ENCODE measurements at regions not wholly inside any gene's neighbourhood (a gene's known extent, or its start where the extent isn't known, plus 50 kb on each side); places are given as distances from the start of the nearest gene placed in this dataset.

GRCh38 chr16:74100395-74101326, 196.0 kb upstream of the PSMD7 start:
- DNase-seq (ENCODE audit: low spot score), result no peak

GRCh38 chr16:74099530-74099929, 197.1 kb upstream of the PSMD7 start:
- no peak for DNase-seq (ENCODE audit: low spot score)

DNA sequence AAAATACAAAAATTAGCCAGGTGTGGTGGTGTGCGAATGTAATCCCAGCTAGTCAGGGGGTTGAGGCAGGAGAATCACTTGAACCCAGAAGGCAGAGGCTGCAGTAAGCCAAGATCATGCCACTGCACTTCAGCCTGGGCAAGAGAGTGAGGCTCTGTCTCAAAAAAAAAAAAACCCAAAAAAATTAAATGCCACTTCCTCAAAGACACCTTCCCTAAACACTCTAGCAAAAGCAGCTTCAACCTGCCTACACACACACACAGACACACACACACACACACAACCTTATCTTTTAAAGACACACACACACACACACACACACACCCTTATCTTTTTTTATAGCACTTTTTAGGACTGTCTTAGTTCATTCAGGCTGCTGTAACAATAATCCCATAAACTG, 201.7 kb upstream of the PSMD7 start:
- no peak for DNase-seq (ENCODE audit: low spot score)

- no peak for DNase-seq (ENCODE audit: low spot score)
Observed at GRCh38 chr16:74094514-74094913, 202.1 kb upstream of the PSMD7 start.

DNA sequence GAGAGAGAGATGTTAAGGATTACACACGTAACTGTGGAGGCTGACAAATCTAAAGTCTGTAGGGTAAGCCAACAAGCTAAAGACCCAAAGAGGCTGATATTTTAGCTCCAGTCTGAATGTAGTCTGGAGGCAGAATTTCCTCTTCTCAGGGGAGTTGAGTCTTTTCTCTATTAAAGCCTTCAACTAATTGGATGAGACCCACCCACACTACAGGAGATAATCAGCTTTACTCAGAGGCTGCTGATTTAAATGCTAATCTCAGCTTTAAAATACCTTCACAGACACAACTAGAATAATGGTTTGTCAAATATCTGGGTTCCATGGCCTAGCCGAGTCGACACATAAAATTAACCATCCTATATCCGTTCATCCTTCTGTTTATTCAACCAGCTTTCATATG, 204.3 kb upstream of the PSMD7 start:
- DNase-seq (ENCODE audit: low spot score), result no peak

GRCh38 chr16:74090871-74091270, 205.7 kb upstream of the PSMD7 start:
- no peak for DNase-seq (ENCODE audit: low spot score)

DNA sequence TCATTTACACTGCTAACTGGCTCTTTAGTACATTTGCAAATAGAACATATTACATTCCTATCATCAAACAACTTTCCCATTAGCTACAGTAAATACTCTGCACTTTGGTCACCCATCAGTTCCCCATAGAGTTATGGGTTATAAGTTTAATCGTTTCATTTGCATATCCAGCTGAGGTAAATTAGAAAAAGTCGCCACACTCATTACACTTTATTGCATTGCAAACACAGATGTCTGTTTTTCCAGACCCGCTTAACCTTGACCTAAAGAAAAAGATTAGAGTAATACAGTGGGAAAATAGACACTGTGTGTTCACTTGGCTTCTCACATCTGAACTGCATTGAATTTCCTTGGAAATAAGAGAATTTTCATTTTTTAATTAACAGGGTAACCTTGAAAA, 213.1 kb upstream of the PSMD7 start:
- no peak for DNase-seq (ENCODE audit: low spot score)

- no peak for DNase-seq (ENCODE audit: low spot score)
Observed at GRCh38 chr16:74080311-74080710, 216.3 kb upstream of the PSMD7 start.

DNA sequence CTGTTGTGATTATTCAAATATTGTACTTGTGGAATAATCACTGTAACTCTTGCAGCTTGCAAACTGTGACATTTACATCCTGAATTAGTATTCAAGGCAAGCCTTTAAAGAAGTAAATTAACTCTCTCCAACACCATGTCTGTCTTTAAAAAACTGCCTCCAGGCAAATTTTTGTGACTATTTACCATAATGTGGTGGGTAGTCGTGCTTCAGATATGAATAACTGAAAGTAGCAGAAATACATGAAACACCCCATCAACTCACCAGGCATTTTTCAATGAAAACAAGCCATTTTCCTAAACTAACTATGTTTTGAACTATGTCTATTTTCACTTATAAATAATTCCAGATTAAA, 217.4 kb upstream of the PSMD7 start:
- DNase-seq (ENCODE audit: low spot score), result no peak

- DNase-seq (ENCODE audit: low spot score), result no peak
Observed at GRCh38 chr16:74078511-74079231, 217.9 kb upstream of the PSMD7 start.

GRCh38 chr16:74076568-74076967, 220.0 kb upstream of the PSMD7 start:
- DNase-seq (ENCODE audit: low spot score), result no peak

- no peak for DNase-seq (ENCODE audit: low spot score)
Observed at GRCh38 chr16:74075393-74075792, 221.2 kb upstream of the PSMD7 start.

GRCh38 chr16:74073456-74073855, 223.2 kb upstream of the PSMD7 start:
- no peak for DNase-seq (ENCODE audit: low spot score)

DNA sequence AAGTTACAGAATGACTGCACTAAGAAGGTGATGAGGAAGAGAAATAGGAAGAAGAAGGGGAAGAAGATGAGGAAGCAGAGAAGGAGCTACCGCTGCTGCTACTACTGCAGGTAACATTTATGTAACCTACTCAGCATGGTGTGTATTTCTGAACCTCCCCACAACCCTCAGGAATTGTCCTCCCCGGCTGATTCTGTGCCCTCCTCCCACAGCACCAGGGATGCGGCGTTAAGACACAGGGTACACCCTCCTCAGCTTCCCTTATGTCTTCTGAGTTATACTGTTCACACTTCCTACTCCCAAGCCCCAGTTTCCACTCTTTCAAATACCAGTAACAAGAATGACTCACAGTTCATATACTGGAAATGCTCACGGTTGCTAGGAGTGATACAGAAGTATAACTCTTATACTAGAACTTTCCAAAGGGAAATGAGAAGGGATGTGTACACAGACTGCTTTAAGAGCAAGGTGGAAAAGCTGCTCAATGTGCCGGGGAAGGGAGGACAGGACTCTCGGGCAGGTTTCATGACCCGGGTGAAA, 224.5 kb upstream of the PSMD7 start:
- DNase-seq (ENCODE audit: low spot score), result no peak

DNA sequence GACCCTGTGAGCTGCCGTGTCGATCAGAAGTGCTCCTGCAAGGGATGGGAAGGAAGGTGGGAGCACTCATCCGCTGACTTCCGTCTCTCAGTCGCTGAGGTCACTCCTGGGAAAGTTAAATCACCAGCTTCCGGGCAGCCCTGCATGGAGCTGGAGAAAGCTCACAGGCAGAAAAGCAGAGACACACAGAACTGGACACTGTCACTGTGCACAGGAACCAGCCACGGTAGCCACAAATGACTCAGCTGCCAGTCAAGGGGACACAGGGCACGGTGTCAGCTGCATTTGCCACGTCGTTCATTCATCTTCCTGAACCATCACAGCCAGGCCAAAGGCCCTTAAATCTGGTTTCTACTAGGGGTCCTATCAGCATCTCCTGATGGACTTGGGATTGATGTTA, 226.4 kb upstream of the PSMD7 start:
- DNase-seq (ENCODE audit: low spot score), result no peak

- DNase-seq (ENCODE audit: low spot score), result no peak
Observed at GRCh38 chr16:74064120-74064735, 232.4 kb upstream of the PSMD7 start.

DNA sequence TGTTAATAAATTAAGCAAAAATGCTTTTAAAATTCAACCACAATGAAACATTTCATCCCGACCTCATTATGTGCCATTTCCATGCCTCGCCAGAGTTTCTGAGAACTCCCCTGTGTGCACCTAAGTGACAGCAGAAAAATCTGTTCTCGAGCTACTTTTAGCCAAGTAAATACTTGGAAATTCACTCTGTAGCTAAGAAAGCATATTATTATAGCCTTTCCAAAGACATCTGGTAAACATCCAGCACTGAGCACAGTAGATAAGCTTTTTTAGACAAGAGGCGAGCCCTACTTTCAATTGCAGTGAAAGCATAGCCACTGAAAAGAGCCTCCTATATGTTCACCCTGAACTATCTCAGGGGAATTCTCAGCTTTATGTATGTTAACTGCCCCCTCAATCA, 242.8 kb upstream of the PSMD7 start:
- DNase-seq (ENCODE audit: low spot score), result no peak

DNA sequence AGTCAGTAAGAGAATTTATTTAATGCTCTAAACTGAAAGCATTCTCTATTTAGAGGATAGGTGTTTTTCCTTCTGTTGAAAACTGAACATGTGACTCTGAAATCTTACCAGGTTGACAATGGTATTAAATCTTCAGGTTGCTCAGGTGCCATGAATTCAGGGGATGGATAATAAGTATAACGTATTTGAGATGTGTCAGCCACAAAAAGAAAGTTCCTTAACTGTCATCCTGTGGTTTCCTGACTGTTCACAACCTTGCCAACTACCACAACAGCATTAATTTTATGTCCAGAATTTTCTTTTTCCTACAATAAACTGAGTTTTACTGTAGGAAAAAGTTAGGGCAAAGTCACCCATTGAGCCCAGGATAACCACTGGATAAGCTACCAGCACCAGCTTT, 243.3 kb upstream of the PSMD7 start:
- DNase-seq (ENCODE audit: low spot score), result no peak

DNA sequence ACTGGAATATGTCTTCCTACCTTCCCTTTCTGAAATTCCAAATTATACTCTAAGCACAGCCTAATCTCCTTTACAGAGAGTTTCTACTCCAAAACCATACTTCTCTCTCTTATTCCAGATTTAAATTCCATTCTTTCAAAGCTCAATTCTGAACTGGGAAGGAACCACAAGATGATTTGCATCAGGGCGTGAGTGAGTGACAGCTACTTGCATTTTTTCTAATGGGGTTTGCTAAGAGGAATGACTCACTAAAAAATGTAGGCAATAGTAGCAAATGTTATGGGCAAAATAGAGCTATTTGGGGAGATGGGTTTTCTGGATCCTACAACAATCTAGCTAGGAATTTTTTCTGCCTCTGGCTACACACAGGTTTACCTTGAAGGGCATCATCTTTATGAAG, 244.6 kb upstream of the PSMD7 start:
- DNase-seq (ENCODE audit: low spot score), result no peak

DNA sequence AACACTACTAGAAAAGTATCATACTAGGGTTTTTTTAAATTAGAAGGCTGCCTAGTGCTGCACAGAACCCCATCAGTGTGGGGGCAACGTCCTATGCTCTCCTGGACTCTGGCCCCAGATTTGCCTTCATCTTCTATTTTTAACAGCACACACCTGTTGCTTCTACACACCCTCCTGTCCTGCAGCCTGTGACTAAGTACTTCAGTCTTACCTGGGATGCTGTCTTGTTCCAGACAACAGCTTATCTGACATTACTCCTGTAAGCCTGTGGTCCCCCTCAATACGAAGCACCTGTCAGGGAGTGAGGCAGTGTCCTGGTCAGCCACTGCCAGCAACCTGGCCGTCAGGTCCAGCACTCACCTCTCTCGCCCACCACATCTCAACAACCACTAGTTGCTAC, 247.6 kb upstream of the PSMD7 start:
- no peak for DNase-seq (ENCODE audit: low spot score)

DNA sequence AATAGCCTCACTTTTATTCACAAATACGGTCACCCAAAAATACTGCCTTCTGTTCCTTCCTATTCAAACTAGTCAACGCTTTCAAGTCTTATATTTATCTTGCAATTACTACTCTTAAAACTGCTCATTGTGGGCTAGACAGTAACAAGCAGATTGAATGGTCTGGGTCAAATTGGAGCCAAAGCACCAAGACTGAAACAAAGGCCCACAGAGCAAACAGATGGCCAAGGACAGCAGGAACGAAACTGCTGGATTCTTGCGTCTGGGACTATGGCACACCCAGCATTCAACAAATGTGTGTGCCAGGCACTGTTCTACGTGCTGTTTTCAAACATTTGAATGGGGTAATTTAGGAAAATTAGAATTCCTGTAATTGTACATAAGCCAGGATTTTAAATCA, 250.1 kb upstream of the PSMD7 start:
- DNase-seq (ENCODE audit: low spot score), result no peak

DNA sequence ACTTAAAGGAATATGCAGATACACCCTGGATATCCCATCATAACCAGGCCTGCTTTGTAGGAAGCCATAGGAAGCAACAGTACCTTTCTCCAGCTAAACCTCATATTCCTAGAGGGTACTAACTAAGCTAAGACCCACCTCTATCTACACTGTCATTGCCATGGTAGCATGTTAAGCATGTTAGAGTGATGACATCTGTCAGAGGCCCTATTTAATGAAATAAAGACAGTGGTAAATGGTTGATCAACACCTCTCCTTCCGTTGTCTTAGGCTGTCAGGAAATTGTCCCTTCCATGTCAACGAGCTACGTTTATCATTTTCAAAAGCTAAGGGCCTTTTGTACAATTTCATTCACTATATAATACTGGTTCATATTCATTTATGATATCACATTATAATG, 251.1 kb upstream of the PSMD7 start:
- DNase-seq (ENCODE audit: low spot score), result no peak
